Stimulated activated CD4-positive, alpha-beta T cell treated with anti-CD3 and anti-CD28 coated beads, Interleukin-4, amount 100 ng/mL, for 48 hours (primary cell): ENCODE measurements at regions not wholly inside any gene's neighbourhood (a gene's known extent, or its start where the extent isn't known, plus 50 kb on each side); places are given as distances from the start of the nearest gene placed in this dataset.

Experiments
- DNase-seq, 2 donors: peaks; one replicate each; pipeline ENCODE4 v3.0.0-alpha.2; 2020; ENCODE audit warnings: low read depth in 2 of 2

DNA sequence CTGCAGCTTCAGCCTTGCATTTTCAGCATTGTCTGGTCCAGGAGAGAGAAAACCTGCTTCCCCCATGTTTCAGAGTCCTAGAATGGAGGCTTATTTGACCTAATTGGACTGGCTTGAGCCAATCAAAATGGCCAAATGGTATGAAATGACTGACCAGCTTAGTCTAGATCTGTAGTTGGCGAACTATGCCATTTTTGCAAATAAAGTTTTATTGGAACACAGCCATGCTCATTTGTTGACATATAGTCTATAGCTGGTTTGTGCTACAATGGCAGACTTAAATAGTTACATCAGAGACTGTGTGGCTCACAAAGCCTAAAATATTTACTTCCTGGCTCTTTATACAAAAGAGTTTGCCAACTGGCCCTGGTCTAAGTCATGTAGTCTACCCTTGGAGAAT lies 180.8 kb downstream of the HS3ST3B1 start:
- no peak for DNase-seq

DNA sequence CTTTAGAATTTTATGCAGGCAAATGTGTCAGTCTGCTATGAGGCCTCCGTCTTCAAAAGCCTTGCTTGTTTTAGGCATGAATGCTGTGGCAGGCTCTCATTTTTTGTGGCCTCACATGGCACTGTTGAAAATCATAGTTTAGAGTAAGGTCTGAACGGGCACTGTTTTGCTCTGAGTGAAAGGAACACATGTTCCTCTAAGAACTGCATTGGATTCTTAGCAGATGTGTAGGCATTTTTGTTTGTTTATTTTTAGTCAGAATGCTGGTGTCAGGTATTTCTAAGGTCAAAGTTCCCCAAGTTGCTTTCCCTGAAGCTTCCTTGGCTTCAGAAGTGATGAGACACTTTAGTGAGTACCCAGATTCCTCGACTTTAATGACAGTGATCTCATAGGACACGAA lies 173.7 kb downstream of the HS3ST3B1 start:
- no peak for DNase-seq

DNA sequence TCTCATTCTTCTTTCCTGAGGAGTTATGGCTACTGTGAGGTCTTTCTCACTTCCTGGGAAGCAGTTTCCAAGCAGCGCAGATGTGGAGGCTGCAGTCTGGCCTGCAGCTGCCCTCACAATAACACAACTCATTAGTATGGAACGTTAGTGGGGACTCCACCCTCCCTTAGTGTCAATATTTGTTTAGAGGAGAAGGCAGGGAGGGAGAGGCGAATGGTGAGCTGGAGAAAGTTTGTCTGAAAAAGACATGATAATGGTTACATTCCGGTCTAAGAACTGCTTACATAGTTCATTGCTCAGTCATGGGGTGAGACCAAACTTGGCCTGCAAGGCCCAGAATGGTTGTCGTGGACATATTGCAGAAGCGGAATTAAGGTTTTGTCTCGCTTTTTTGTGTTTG lies 170.2 kb downstream of the HS3ST3B1 start:
- no peak for DNase-seq

DNA sequence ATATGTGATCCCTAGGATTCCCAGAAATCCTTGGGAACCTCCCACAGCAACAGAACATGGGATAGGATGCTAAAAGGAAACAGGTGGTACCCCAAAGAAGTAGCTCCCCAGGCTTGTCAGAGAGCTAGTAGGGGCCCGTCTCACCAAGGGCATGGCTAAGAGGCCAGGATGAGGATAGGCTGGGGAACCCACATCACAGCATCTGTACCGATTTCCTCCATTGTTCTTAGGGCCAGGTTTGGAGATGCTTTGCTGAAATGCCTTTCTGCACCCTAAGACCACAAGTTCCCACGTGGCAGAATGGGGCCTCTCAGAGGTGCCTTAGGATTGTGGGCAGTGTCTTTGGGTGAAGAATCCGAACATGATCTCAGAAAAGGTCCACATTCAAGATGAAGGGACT lies 169.5 kb downstream of the HS3ST3B1 start:
- DNase-seq = no peak

DNA sequence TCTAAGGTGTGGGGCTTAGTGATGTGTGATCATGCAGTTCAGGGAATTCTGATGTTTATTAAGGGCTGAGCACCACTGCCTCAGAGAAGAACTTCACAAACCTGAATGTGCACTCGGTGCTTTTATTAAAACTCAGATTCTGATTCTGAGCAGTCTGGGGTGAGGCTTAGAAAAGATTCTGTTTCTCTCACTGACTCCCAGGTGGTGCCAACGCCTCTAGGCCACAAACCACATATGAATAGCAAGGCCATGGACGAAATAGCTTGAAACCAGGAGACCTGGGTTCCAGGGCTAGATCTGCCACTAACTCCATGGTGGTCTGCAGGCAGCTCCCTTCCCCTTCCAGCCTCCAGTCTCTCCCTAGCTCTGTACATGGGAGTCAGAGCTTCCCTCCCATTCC lies 169.1 kb downstream of the HS3ST3B1 start:
- DNase-seq = no peak

DNA sequence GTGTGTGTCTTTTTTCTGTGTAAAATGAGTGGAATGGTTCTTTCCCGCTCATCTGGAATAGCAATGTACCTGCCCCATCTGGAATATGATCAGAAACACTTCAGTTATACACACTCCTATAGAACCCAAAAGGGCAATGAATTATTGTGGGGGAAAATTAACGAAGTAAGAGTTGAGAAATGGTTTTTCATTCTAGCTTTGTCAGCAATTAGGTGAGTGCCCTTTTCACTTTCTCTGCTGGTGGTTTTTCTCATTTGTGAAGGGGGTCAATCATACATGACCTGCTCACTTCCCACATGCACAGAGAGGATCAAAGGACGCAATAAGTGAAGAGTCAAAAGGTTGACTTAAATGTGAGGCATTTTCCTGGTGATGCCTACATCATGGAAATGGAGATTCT lies 168.0 kb downstream of the HS3ST3B1 start:
- DNase-seq = no peak

DNA sequence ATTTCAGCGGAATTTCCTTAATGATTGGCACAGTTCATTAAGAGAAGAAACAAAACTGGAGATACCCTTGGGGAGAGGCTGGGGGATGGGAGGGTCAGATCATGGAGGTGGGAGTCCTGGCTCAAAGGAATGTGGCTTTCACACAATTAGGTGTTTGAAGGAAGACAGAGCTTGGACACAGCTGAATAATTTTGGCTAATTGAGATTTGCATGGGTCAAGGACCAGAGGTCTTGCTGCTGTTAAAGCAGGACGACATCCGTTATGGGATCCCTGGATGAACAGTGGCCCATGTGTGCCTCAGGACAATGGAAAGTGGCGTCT lies 160.3 kb downstream of the HS3ST3B1 start:
- no peak for DNase-seq

DNA sequence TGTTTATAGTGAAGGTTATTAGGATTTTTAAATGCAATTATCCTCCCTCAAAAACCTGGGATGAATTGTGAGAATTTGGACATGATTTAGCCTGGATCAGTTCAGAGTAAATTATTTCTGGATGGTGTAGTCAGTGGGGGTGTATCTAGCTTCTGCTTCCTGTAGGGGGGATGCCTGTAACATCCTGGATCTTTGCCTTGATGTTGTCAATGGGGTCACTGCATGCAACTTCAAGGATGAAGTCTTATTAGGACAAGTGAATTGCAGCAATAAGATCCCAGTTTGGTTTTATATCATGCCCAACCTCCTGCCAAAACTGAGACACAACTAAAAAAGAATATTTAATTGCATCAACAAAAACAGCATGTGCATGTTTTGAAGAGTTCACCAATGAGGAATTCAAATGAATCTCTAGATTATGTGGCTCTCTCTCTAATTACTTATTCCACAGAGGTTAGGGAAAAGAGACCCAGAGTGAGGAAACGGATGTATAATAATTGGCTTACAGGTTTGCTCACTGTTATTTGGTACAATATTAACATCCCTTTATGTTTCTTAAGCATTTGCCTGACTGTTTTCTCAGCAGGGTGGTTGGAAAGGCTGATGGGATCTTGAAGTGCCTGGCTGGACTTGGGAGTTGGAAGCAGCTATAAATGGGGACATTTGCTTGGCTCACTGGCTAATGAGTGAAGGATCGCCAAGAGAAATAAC lies 159.8 kb downstream of the HS3ST3B1 start:
- DNase-seq = no peak

DNA sequence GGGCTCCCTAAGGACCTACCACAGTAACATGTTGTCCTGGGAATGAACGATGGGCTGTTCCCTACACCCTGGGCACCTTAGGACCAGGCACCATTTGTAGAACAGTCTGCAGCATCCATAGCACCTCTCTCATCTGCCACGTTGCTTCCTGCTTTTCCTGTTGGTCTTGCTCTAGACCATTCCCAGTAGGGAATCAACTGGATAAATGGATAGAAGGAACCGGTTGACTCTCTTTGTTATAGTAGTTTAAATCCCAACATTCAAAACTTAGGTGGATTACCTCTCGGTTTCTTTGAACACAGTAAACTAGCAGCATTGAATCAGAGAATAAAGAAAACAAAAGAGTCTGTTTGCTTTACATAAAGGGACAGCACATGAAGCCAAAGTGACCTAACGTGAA lies 159.1 kb downstream of the HS3ST3B1 start:
- no peak for DNase-seq

DNA sequence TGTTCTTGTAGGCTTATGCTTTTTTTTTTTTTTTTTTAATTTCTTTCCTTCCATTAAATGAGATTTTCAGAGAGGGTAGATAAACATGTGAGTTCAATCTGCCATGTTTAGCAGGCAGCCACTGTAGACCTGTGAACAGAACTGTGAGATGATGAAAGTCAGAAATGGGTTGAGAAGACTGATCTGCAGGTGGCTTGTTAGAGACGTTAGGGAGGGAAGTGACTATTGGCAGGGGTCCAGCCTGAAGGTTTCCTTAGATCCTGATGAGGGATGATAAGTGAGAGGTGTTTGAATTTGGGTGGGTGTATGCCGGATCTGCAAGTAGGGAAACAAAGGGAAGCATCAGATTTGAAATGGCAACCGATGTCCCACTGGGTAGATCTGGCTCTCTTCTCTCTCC lies 157.8 kb downstream of the HS3ST3B1 start:
- DNase-seq = no peak

DNA sequence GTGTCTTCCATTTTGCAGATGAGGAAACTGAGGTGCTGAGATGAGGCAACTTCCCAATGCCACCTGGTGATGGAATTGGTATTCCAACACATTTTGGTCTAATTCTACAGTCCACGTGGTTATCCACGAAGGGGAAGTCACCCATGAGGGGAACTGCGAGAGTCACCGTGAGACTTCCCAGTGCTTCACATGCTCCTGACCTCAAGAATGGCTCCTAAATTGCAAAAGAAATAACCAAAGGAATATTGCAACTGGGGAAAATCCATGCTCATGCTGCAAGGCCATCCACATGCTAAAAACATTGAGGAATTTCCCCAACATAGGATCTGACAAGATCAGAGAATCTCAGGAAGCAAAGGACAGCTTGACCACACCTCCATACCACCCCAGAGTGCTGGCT lies 153.9 kb downstream of the HS3ST3B1 start:
- no peak for DNase-seq

DNA sequence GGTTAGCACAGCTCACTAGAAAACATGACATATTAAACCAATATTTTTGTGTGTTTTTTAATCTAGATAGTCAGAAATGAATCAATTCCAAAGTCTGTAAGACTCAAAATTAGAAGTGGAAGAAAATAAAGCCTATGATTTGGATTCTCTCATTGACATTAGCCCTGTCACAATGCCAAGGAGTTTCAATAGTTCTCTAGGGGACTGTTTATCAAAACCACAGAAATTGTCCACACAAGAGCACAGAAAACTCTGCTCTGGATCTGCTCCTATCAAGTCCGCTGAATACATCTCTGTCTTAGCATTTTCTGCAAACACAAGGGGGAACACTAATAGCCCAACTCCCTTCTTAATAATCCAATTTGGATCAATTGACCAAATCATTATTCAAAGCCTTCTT lies 152.0 kb downstream of the HS3ST3B1 start:
- no peak for DNase-seq

DNA sequence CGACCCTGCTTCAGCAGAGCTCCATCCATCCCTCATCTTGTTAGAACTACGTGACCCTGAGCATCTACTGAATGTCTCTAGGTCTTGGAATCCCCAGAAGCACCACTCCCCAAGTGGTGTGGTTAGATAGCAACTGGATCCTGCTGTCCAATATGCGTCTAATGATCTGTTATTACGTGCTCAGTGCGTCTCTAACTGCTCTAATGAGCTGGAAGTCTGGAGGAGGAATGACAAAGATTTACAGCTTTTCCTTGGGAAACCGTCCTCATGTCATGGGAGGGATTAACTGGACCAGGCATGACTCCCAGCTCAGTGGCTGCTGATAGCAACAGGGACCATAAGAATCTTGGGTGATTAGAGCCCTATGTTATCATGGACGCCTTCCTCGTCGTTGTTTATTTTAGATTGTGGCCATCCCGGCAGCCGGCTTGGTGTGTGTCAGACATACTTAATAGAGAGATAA lies 150.9 kb downstream of the HS3ST3B1 start:
- DNase-seq = no peak

DNA sequence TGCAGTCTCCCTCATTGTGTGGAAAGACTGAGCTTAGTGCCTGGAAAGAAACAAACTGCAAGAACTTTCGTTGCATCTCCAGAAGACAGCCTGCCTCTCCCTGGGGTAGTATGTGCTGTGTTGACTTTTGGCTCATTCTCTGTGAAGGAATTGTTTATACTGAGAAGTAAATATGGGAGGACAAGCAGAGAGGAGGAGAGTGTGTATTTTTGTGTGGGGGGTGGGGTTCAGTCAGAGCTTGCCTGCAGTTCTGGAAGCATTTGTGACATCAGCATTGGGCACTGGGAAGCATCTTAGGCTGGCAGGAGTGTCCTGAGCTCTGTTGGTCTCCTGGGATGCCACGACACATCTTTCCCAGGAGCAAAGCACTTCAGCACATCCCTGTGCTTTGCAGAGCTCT lies 147.9 kb downstream of the HS3ST3B1 start:
- no peak for DNase-seq

DNA sequence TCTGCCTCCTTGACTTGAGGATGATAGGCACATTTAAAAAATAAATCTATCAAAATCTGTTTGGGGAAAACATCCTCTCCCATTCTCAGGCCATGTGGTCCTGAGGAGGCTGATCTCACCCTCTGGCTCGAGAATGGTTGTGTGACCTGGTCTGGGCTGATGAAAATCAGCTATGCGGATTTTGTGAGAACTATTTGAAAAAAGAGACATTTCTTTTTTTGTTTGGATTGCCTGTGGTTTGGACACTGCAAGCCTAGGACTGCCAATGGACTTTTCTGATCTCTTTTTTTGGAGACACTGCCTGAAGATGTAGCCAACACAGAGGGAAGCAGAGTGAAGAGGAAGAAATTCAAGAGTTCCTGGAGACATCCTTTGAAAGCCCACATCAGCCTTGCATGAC lies 145.9 kb downstream of the HS3ST3B1 start:
- no peak for DNase-seq

DNA sequence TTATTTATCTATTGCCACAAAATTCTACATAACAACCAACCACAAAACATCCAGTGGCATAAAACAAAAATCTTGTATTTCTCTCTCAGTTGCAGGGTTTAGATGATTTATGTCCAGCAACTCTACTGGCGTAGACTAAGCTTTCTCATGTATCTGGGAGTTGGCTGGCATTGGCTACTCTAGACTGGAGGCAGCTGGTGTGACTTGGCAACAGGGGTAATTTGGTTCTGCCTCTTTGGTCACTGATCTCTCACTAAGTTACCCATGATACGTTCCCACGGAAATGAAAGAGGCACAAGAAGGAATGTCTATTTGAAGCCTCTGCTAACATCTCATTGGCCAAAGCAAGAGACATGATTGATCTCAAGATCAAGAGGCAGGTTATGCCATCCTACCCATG lies 144.0 kb downstream of the HS3ST3B1 start:
- no peak for DNase-seq

DNA sequence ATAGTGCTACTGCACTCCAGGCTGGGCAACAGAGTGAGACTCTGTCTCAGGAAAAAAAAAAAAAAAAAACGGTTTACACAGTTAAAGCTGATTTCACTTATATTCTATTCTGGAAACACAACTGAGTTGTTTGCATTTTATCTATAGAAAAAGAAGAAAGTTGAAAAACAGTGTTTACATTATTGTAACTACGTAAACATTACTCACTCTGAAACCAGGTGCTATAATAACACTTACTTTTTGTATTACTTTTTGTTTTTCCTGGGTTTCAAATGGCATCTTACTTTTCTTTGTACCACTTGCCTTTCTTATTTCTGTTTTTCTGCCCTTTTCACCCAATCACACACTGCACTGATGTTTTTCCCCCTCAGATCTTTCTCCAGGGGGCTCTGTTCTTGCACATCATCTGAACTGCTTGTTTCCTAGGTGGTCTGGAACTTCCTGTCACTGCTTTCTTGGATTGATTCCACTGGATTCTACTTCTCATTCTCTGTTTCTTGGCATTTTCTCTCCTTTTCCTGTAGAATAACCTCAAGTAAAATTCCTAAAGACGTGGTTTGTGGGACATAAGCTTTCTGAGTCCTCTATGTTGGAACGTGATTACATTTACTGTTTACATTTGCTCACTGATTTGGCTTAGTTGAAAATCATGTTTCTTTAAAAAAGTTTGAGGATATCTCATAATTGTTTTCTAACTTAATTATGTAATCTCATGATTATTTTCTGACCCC lies 142.1 kb downstream of the HS3ST3B1 start:
- no peak for DNase-seq

DNA sequence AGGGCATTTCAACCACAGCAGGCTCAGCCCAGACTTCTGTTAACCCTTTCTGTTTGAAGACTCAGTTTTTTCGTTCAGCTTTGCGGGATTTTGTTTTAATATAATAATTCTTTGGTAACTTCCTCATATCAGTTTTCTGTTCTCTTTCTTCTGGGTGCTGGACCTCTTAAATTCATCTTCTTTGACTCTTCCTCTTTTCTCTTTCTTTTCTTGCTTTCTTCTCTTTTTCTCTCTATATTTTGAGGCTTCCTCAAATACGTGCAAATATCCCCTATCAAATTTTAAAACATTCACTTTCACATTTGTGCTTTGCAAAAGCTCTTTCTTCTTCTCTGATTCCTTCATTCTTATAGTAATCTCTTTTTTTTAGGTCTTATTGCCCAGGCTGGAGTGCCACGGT lies 136.3 kb downstream of the HS3ST3B1 start:
- no peak for DNase-seq

DNA sequence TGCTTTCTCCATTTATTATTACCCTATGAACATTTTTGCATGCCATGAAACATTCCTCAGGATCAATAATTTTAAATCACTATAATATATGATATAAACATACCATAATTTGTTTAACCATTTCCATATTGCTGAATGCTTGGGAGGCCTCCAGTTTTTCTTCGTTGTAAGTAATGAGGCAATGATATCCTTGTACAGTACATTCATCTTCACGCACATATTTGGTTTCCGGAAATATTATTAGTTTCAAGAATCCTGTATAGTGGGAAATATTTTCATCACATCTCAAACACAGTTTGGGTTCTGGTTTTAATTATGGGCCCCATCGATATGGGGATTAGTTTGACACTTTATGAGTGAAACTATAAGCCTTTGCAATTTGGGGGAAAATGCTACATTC lies 135.4 kb downstream of the HS3ST3B1 start:
- DNase-seq = no peak

DNA sequence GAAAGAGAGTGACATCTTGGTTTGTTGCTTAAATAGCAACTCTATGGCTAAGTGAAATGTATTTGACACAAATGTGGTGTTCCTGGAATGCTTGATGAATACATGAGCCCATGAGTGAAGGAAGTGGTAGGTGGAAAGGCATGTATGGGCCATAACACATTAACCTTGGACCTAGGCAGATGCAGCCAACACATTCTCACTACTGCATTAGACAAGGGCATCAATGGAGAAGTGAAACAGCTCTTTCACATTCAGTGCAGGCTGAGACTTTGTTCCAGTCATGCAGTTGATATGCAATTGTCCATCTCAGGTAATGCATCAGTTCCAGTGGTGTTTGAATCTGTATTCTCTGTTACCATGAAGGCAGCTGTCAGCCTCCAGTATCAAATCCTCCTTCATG lies 133.6 kb downstream of the HS3ST3B1 start:
- no peak for DNase-seq

DNA sequence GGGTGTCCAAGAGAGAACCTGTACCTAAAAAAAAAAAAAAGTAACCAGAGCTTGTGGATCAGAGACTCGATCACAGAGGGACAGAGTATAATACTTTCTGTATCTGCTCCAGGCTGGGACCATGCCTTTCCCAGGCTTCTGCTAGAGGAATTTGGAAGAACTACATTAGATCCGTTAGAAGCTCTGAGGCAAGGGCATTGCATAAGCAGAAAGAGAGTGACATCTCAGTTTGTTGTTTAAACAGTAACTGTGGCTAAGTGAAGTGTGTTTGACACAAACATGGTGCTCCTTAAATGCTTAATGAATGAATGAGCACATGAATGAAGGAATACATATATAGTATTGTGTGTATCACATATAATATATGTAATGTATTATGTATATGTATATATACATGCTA lies 131.2 kb downstream of the HS3ST3B1 start:
- DNase-seq = no peak

DNA sequence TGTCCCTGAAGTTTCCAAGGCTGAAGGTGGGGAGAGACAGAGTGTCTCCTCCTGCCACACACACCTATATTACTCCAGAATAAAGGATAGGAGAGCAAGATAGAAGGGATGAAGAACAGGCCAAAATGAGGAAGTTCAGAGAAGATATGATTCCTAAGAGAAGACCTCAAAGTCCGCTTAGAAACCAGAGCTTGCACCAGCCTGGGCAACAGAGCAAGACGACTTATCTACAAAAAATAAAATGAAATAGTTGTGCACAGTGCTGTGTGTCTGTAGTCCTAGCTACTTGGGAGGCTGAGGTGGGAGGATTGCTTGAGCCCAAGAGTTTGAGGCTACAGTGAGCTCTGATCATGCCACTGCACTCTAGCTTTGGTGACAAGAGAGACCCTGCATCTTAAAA lies 128.2 kb downstream of the HS3ST3B1 start:
- no peak for DNase-seq

DNA sequence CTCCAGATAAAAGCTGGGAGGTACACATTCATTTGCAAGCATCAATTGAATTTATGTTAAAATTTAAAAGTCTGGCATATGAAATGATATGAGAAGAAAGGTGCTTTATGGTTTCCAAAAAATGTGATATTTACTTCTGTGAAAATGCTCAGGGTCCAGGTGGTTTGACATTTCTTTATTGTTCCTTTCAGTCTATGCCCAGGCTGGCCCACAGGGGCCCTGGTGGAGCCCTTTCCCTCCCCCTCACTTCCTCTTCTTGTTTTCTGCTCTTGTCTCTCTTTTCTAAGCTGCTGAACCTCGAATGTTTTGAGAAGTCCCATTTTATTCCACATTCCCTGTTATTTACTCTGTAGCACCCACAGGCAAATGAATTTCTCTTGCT lies 127.8 kb downstream of the HS3ST3B1 start:
- DNase-seq = no peak
